ENCODE measurements at regions not wholly inside any gene's neighbourhood (a gene's known extent, or its start where the extent isn't known, plus 50 kb on each side); places are given as distances from the start of the nearest gene placed in this dataset.

DNA sequence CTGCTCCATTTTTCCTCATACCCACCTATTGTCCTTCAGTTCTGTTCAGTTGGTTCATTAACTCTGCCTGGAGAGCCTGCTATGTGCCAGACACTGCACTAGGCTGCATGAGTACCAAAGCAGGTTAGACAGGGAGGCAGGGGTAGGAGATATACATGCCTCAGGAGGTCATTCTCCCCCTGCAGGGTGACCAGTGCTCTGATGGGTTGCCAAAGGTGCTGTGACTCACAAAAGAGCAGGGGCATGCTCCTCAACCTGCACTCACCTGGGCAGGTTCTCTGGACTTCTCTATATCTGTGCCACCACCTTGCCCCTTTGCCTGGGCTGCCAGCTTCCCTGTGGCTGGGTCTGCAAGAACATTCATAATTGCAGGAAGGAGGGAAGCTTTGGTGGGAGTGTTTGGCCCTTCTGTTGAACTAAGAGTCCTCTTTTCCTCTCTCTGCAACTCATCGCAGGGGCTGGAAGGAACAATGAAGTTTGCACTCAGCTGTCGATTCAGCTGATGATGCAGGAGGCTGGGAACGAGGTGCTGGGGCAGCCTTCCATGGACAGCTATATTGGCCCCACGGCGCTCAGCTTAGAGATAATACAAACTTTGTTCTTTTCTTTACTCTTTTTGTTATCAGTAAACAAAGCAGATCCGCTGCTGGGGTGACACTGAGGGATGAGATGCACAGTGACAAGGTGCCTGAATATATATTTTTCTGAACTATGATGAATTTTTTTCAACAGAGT is 356.4 kb upstream of the PLXNA2 start:
- TF ChIP-seq CTCF (IDR thresholded peaks at IDR 0.05; ENCODE audit: insufficient read depth, missing control alignments): no peak
- DNase-seq (ENCODE audit: insufficient read length, low spot score) (no peak), FAIRE-seq (no peak)

GRCh38 chr1:208601561-208601960 is 357.4 kb upstream of the PLXNA2 start:
- DNase-seq (ENCODE audit: insufficient read length, low spot score): no peak
- no peak for TF ChIP-seq CTCF (IDR thresholded peaks at IDR 0.05; ENCODE audit: insufficient read depth, missing control alignments)
- FAIRE-seq: no peak

DNA sequence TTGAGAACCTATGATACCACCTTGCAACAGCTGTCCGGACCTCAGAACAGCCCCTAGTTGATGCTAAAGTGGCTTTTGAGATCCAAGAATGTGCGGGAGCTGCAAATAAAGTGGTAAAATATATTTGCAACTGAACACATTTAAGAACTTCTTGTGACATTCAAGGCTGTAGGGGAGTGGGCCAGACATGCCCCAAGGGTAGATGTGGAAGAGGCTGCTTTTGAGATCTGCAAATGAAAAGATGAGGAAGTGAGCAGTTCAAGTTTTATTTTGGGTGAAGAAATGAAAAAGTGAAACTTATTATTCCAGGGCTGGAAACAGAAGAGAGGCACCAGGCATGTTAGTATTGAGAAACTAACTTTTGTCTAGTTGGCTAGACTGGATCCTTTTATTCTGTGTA is 359.5 kb upstream of the PLXNA2 start:
- DNase-seq (ENCODE audit: insufficient read length, low spot score): no peak
- FAIRE-seq: no peak
- no peak for TF ChIP-seq CTCF (IDR thresholded peaks at IDR 0.05; ENCODE audit: insufficient read depth, missing control alignments)

GRCh38 chr1:208604295-208604694 is 360.1 kb upstream of the PLXNA2 start:
- no peak for DNase-seq (ENCODE audit: insufficient read length, low spot score)
- TF ChIP-seq CTCF (IDR thresholded peaks at IDR 0.05; ENCODE audit: insufficient read depth, missing control alignments): no peak
- no peak for FAIRE-seq

DNA sequence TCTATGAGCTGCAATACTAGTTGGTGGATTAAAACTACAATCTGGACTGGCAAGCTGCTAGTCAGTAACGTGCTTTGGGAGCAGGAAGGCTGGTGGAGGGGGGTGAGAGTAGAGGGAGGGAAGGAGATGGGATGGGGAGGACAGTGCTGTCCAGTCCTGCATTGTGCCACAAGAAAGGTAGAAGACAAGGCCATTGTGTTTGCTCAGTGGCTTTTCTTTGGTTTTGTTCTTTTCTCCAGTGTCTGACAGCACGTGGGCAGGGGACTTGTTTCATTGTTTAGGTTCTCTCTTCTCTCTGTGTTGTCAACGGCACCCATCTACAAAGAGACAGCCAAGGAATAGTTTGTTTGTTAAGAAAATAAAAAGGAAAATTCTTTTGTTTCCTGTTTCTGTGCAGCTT is 362.8 kb upstream of the PLXNA2 start:
- no peak for DNase-seq (ENCODE audit: insufficient read length, low spot score)
- no peak for FAIRE-seq
- TF ChIP-seq CTCF (IDR thresholded peaks at IDR 0.05; ENCODE audit: insufficient read depth, missing control alignments): no peak

GRCh38 chr1:208607616-208608015 is 363.4 kb upstream of the PLXNA2 start:
- DNase-seq (ENCODE audit: insufficient read length, low spot score) (no peak), FAIRE-seq (no peak)
- no peak for TF ChIP-seq CTCF (IDR thresholded peaks at IDR 0.05; ENCODE audit: insufficient read depth, missing control alignments)

GRCh38 chr1:208614610-208615009 is 370.4 kb upstream of the PLXNA2 start:
- FAIRE-seq (no peak), DNase-seq (ENCODE audit: insufficient read length, low spot score) (no peak)
- no peak for TF ChIP-seq CTCF (IDR thresholded peaks at IDR 0.05; ENCODE audit: insufficient read depth, missing control alignments)
